ENCODE measurements at regions not wholly inside any gene's neighbourhood (a gene's known extent, or its start where the extent isn't known, plus 50 kb on each side); places are given as distances from the start of the nearest gene placed in this dataset.

DNA sequence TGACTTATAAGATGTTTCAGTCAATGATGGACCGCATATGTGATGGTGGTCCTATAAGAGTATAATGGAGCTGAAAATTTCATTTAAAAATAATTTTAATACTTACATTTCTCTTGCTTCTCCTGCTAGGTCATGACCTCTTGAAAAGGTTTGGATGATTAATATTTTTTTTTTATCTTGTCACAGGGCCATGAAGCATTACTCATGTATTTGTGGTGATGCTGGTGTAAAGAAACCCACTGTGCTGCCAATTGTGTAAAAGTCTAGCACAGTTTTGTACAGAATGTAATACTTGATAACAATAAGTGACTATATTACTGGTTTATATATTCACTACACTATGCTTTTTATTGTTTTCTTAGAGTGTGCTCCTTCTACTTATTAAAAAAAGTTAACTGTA, 124.2 kb upstream of the CELF4 start:
- POLR2A ChIA-PET (ENCODE audit: unreplicated experiment), result no interaction called here
- BruUV-seq (replicated peaks), result no TSS peak

DNA sequence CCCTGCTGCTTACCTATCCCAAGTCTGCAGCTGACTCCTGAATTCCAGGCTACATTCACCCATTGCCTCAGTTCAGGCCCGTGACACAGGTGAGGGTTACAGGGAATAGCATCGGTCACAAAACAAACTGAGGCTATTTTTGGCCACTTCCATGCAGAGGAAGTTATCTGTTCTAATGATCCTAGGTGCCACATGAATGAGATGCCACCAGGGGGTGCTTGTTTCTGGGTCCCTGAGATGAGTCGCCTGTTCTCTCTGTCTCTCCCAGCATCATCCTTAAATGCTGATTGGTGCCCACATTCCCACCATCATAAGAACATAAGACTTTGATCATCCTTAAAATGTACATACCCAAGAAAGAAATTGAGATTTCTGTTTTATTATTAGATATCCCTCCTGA, 119.0 kb upstream of the CELF4 start:
- no peaks in the 10 kb centered on the region for H3K27me3 ChIP-seq (ENCODE audit: low read length)
- intact Hi-C loops (cut with micrococcal nuclease), result no loop called here
- H3K4me1 ChIP-seq (ENCODE audit: insufficient read depth, low read length), result no peaks in the 10 kb centered on the region
- no TSS peak for BruUV-seq (replicated peaks)
- no peak overlapping the region for H3K4me3 ChIP-seq (ENCODE audit: low read length)
- no peak overlapping the region for H3K27ac ChIP-seq (ENCODE audit: low read length)
- H3F3A ChIP-seq (ENCODE audit: low read length, unreplicated experiment), result no peaks in the 10 kb centered on the region
- no peak for DNase-seq
- no peak overlapping the region for H3K9ac ChIP-seq (ENCODE audit: low read length)
- POLR2A ChIA-PET (ENCODE audit: unreplicated experiment), result no interaction called here
- no peaks in the 10 kb centered on the region for H3K79me2 ChIP-seq (ENCODE audit: low read length)
- CTCF ChIA-PET, result no interaction called here
- H4K20me1 ChIP-seq (ENCODE audit: low read length), result no peaks in the 10 kb centered on the region
- no peak for TF ChIP-seq EZH2 (IDR thresholded peaks at IDR 0.05; ENCODE audit: low read length, unreplicated experiment)
- H3K9me3 ChIP-seq (ENCODE audit: low read length), result no peaks in the 10 kb centered on the region
- no peak overlapping the region for H3K4me2 ChIP-seq (ENCODE audit: low read length)
- H3K36me3 ChIP-seq (ENCODE audit: low read depth, low read length), result no peaks in the 10 kb centered on the region
- no peaks in the 10 kb centered on the region for H3K9me2 ChIP-seq (replicated peaks; ENCODE audit: low read length)
- ATAC-seq, result no peak
- H2AFZ ChIP-seq (ENCODE audit: low read length), result no peak overlapping the region

More for the DNA sequence above, 124.2 kb upstream of the CELF4 start:
- no peak overlapping the region for H3K4me3 ChIP-seq (ENCODE audit: low read length)
- ATAC-seq, result no peak
- no peak overlapping the region for H3K9ac ChIP-seq (ENCODE audit: low read length)
- H3K27me3 ChIP-seq (ENCODE audit: low read length), result no peaks in the 10 kb centered on the region
- no peaks in the 10 kb centered on the region for H3K36me3 ChIP-seq (ENCODE audit: low read depth, low read length)
- no peaks in the 10 kb centered on the region for H3K9me3 ChIP-seq (ENCODE audit: low read length)
- no peaks in the 10 kb centered on the region for H3F3A ChIP-seq (ENCODE audit: low read length, unreplicated experiment)
- H4K20me1 ChIP-seq (ENCODE audit: low read length), result no peaks in the 10 kb centered on the region
- intact Hi-C loops (cut with micrococcal nuclease), result no loop called here
- DNase-seq, result no peak
- CTCF ChIA-PET, result no interaction called here
- H3K79me2 ChIP-seq (ENCODE audit: low read length), result no peaks in the 10 kb centered on the region
- H3K9me2 ChIP-seq (replicated peaks; ENCODE audit: low read length), result no peaks in the 10 kb centered on the region
- H3K4me2 ChIP-seq (ENCODE audit: low read length), result no peak overlapping the region
- no peaks in the 10 kb centered on the region for H3K4me1 ChIP-seq (ENCODE audit: insufficient read depth, low read length)
- TF ChIP-seq EZH2phosphoT487 (IDR thresholded peaks at IDR 0.05; ENCODE audit: borderline replicate concordance, low read length) (no peak), EZH2 (IDR thresholded peaks at IDR 0.05; ENCODE audit: low read length, unreplicated experiment) (no peak)
- TF ChIP-seq, protein P1, sequence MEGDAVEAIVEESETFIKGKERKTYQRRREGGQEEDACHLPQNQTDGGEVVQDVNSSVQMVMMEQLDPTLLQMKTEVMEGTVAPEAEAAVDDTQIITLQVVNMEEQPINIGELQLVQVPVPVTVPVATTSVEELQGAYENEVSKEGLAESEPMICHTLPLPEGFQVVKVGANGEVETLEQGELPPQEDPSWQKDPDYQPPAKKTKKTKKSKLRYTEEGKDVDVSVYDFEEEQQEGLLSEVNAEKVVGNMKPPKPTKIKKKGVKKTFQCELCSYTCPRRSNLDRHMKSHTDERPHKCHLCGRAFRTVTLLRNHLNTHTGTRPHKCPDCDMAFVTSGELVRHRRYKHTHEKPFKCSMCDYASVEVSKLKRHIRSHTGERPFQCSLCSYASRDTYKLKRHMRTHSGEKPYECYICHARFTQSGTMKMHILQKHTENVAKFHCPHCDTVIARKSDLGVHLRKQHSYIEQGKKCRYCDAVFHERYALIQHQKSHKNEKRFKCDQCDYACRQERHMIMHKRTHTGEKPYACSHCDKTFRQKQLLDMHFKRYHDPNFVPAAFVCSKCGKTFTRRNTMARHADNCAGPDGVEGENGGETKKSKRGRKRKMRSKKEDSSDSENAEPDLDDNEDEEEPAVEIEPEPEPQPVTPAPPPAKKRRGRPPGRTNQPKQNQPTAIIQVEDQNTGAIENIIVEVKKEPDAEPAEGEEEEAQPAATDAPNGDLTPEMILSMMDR (conservative IDR thresholded peaks at IDR 0.05; ENCODE audit: low read depth, low read length), result no peak
- H3K27ac ChIP-seq (ENCODE audit: low read length), result no peak overlapping the region
- H2AFZ ChIP-seq (ENCODE audit: low read length), result no peak overlapping the region

DNA sequence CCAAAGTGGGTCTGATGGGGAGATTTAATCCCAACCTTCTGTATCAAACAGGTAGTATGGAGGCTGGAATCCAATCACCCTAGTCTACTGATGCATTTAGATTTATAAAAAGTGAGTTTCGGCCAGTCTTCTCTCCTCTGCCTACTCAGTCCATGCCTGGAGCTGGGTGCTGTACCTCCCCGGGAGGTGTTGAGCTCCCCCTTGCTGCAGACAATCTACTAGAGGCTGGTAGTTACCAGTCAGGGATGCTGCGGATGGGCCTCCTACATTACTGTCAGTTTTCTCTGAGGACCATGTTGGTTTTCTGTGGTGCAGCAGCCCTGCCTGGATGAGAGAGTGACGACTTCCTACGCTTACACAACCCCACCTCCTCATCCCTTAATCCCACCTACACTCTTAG, 118.6 kb upstream of the CELF4 start:
- no peaks in the 10 kb centered on the region for H3K36me3 ChIP-seq (ENCODE audit: low read depth, low read length)
- H3K27ac ChIP-seq (ENCODE audit: low read length), result no peak overlapping the region
- POLR2A ChIA-PET (ENCODE audit: unreplicated experiment), result no interaction called here
- intact Hi-C loops (cut with micrococcal nuclease), result no loop called here
- no TSS peak for BruUV-seq (replicated peaks)
- H2AFZ ChIP-seq (ENCODE audit: low read length), result no peak overlapping the region
- no peaks in the 10 kb centered on the region for H4K20me1 ChIP-seq (ENCODE audit: low read length)
- CTCF ChIA-PET, result no interaction called here
- H3K27me3 ChIP-seq (ENCODE audit: low read length), result no peaks in the 10 kb centered on the region
- H3K4me3 ChIP-seq (ENCODE audit: low read length), result no peak overlapping the region
- no peaks in the 10 kb centered on the region for H3F3A ChIP-seq (ENCODE audit: low read length, unreplicated experiment)
- DNase-seq (no peak), ATAC-seq (no peak)
- H3K9me2 ChIP-seq (replicated peaks; ENCODE audit: low read length), result no peaks in the 10 kb centered on the region
- H3K79me2 ChIP-seq (ENCODE audit: low read length), result no peaks in the 10 kb centered on the region
- TF ChIP-seq EZH2 (IDR thresholded peaks at IDR 0.05; ENCODE audit: low read length, unreplicated experiment) (no peak), EZH2phosphoT487 (IDR thresholded peaks at IDR 0.05; ENCODE audit: borderline replicate concordance, low read length) (no peak)
- TF ChIP-seq, protein P1 (conservative IDR thresholded peaks at IDR 0.05; ENCODE audit: low read depth, low read length), result no peak
- H3K4me1 ChIP-seq (ENCODE audit: insufficient read depth, low read length), result no peaks in the 10 kb centered on the region
- H3K9me3 ChIP-seq (ENCODE audit: low read length), result no peaks in the 10 kb centered on the region
- no peak overlapping the region for H3K4me2 ChIP-seq (ENCODE audit: low read length)
- H3K9ac ChIP-seq (ENCODE audit: low read length), result no peak overlapping the region
